ENCODE measurements at regions not wholly inside any gene's neighbourhood (a gene's known extent, or its start where the extent isn't known, plus 50 kb on each side); places are given as distances from the start of the nearest gene placed in this dataset.

- H3K4me1 Mint-ChIP-seq (ENCODE audit: low read depth): no peaks in the 10 kb centered on the region
- peaks cover 8% of the 10 kb centered on the region for H3K27me3 Mint-ChIP-seq (ENCODE audit: low read depth)
- TF ChIP-seq CTCF (IDR thresholded peaks at IDR 0.05): no peak
- no peaks in the 10 kb centered on the region for H3K9me3 Mint-ChIP-seq (ENCODE audit: low read depth)
- no peak overlapping the region for H3K27ac Mint-ChIP-seq (ENCODE audit: unreplicated experiment)
- H3K4me3 Mint-ChIP-seq (ENCODE audit: unreplicated experiment): no peak overlapping the region
- peaks cover 2% of the 10 kb centered on the region for H3K36me3 Mint-ChIP-seq (ENCODE audit: low read depth)
- DNase-seq (ENCODE audit: low spot score): no peak
Measured at GRCh38 chr13:22227895-22228294, 557.0 kb downstream of the FGF9 start.

- Mint-ChIP-seq H3K9me3 (ENCODE audit: low read depth) (no peaks in the 10 kb centered on the region), H3K4me1 (ENCODE audit: low read depth) (no peaks in the 10 kb centered on the region), H3K27ac (ENCODE audit: unreplicated experiment) (no peak overlapping the region), H3K36me3 (ENCODE audit: low read depth) (peaks cover 2% of the 10 kb centered on the region), H3K4me3 (ENCODE audit: unreplicated experiment) (no peak overlapping the region), H3K27me3 (ENCODE audit: low read depth) (peaks cover 8% of the 10 kb centered on the region)
- no peak for DNase-seq (ENCODE audit: low spot score)
- no peak for TF ChIP-seq CTCF (IDR thresholded peaks at IDR 0.05)
Measured at GRCh38 chr13:22229916-22230315, 559.0 kb downstream of the FGF9 start.

DNA sequence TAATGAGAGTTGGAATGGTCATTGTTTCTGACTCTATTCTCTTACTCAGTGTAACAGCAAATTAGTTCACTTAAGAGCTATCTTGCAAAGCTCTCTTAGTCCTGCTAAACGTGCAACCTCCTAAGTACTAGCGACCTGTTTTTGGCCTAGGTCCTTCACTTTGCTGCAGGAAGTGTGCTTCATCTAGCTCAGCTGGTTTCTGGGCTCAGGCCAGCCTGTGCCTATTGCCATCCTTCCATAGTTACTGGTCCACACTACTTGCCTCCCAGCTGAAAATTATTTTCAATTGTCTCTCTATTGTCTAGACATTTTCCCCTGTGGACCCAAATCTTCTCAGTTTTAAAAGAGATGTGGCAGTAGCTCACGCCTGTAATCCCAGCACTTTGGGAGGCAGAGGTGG is 561.3 kb downstream of the FGF9 start:
- Mint-ChIP-seq H3K36me3 (ENCODE audit: low read depth) (peaks cover 2% of the 10 kb centered on the region), H3K9me3 (ENCODE audit: low read depth) (no peaks in the 10 kb centered on the region), H3K4me1 (ENCODE audit: low read depth) (peaks cover 2% of the 10 kb centered on the region), H3K27ac (ENCODE audit: unreplicated experiment) (no peak overlapping the region), H3K27me3 (ENCODE audit: low read depth) (peaks cover 5% of the 10 kb centered on the region), H3K4me3 (ENCODE audit: unreplicated experiment) (no peak overlapping the region)
- no peak for TF ChIP-seq CTCF (IDR thresholded peaks at IDR 0.05)
- no peak for DNase-seq (ENCODE audit: low spot score)

DNA sequence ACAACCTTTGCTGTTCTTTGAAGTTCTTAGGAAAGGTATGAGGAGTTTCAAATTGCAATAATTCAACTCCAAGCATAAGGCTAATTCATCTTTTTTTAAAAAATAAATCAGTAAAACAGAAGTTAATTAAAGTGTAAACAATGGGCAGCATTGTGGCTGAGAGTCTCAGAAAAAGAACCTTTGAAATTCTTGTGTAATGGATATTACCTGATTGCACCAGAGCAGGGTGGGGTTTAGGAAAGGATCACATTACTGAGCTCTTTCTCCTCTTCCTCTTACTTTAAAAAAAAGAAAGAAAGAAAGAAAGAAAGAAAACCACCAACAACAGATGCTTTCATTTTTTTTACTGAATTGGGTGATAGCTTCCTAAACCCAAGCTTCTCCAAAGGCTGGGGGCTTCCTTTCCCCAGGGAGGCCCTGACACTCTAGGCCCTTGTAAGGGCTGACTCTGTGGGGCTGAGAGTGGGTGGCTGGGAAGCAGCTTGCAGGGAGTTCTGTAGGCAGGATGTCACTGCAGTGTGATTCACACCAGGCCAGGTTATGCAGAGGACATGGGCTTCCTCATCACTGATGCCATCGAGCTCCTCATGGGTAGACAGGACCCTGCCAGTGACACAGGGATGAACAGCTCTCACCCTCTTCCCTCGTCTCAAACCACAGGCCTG is 564.5 kb downstream of the FGF9 start:
- TF ChIP-seq CTCF (IDR thresholded peaks at IDR 0.05): no peak
- H3K27ac Mint-ChIP-seq (ENCODE audit: unreplicated experiment): no peak overlapping the region

GRCh38 chr13:22235950-22236290 is 565.0 kb downstream of the FGF9 start:
- Mint-ChIP-seq H3K27ac (ENCODE audit: unreplicated experiment) (no peak overlapping the region), H3K36me3 (ENCODE audit: low read depth) (peaks cover under 1% of the 10 kb centered on the region), H3K9me3 (ENCODE audit: low read depth) (no peaks in the 10 kb centered on the region), H3K4me3 (ENCODE audit: unreplicated experiment) (no peak overlapping the region), H3K4me1 (ENCODE audit: low read depth) (peaks cover 7% of the 10 kb centered on the region), H3K27me3 (ENCODE audit: low read depth) (peaks cover 7% of the 10 kb centered on the region)
- no peak for TF ChIP-seq CTCF (IDR thresholded peaks at IDR 0.05)
- DNase-seq (ENCODE audit: low spot score): no peak

More for the DNA sequence above, 564.5 kb downstream of the FGF9 start:
- peaks cover 9% of the 10 kb centered on the region for H3K27me3 Mint-ChIP-seq (ENCODE audit: low read depth)
- no peaks in the 10 kb centered on the region for H3K9me3 Mint-ChIP-seq (ENCODE audit: low read depth)
- no peak overlapping the region for H3K4me3 Mint-ChIP-seq (ENCODE audit: unreplicated experiment)
- peaks cover 2% of the 10 kb centered on the region for H3K36me3 Mint-ChIP-seq (ENCODE audit: low read depth)
- DNase-seq (ENCODE audit: low spot score): no peak
- peaks cover 2% of the 10 kb centered on the region for H3K4me1 Mint-ChIP-seq (ENCODE audit: low read depth)
